B cell (primary cell): ENCODE measurements at regions not wholly inside any gene's neighbourhood (a gene's known extent, or its start where the extent isn't known, plus 50 kb on each side); places are given as distances from the start of the nearest gene placed in this dataset.

Source experiments
- ATAC-seq: fragments of 200-7000 bp; cut with Tn5 transposase; one replicate; pipeline ENCODE4 v1.10.0; 2021; ENCODE audit warnings: low read depth, mild to moderate bottlenecking, moderate number of reproducible peaks, moderate library complexity
- CTCF ChIA-PET: fragments of 350-600 bp; sonication (Branson Sonifier 250); formaldehyde crosslinking; loops from one replicate; lab custom pipeline; 2021; ENCODE audit warnings: antibody characterized with exemption, inconsistent platforms; lab: Charles Lee
- POLR2A ChIA-PET: fragments of 350-600 bp; sonication (Branson Sonifier 250); formaldehyde crosslinking; loops from one replicate; lab custom pipeline; 2021; ENCODE audit warnings: antibody characterized with exemption; lab: Charles Lee
- DNase-seq: peaks from one replicate; pipeline ENCODE4 v3.0.0; 2013
- H2AFZ ChIP-seq: 2 replicates; pipeline ENCODE4 v1.6.1; 2012; ENCODE audit warnings: mild to moderate bottlenecking, low read depth, low read length; ENCODE audit not compliant: insufficient read depth, poor library complexity, severe bottlenecking
- H3K27ac ChIP-seq, 2 donors: 1 replicate in 1 of 2; 2 replicates in 1 of 2; pipeline ENCODE4 v1.5.1; 2012 to 2013; ENCODE audit warnings: low read length in 2 of 2, mild to moderate bottlenecking in 2 of 2, moderate library complexity in 1 of 2
- H3K27me3 ChIP-seq, 4 experiments: fragments of 200-600 bp in 1 of 4; sonication (generic) in 1 of 4; replicated peaks in 1 of 4; 1 replicate in 2 of 4; 2 replicates in 2 of 4; pipeline versions ENCODE4 v1.6.1 to v1.7.0; 2013 to 2016; ENCODE audit warnings: low read length in 3 of 4, mild to moderate bottlenecking in 2 of 4, mixed read lengths in 1 of 4, moderate library complexity in 1 of 4; ENCODE audit not compliant: insufficient read depth in 4 of 4, control insufficient read depth in 3 of 4; ENCODE audit errors: control extremely low read depth in 1 of 4
- H3K36me3 ChIP-seq, 2 experiments: replicated peaks in 1 of 2; 1 replicate in 1 of 2; 2 replicates in 1 of 2; pipeline versions ENCODE4 v1.6.1 to v1.7.1; 2013; ENCODE audit warnings: low read length in 1 of 2; ENCODE audit not compliant: insufficient read depth in 2 of 2, control insufficient read depth in 1 of 2; ENCODE audit errors: control extremely low read depth in 1 of 2, extremely low read depth in 1 of 2
- H3K4me1 ChIP-seq, 2 donors: fragments of 200-600 bp in 1 of 2; sonication (generic) in 1 of 2; 1 replicate in 1 of 2; 2 replicates in 1 of 2; pipeline versions ENCODE4 v1.5.1 to v1.6.1; 2013 to 2017; ENCODE audit warnings: low read length in 2 of 2; ENCODE audit not compliant: control insufficient read depth in 2 of 2, insufficient read depth in 2 of 2
- H3K4me2 ChIP-seq: replicated peaks from 2 replicates; pipeline ENCODE3; 2012; ENCODE audit warnings: mild to moderate bottlenecking, low read depth, low read length; ENCODE audit not compliant: poor library complexity, severe bottlenecking
- H3K4me3 ChIP-seq, 5 experiments: fragments of 200-600 bp in 1 of 5; sonication (generic) in 1 of 5; 1 replicate in 3 of 5; 2 replicates in 2 of 5; pipeline versions ENCODE4 v1.5.1 to v1.7.0; 2011 to 2016; ENCODE audit warnings: low read length in 4 of 5, mild to moderate bottlenecking in 4 of 5, low read depth in 2 of 5, control low read depth in 1 of 5, moderate library complexity in 1 of 5; ENCODE audit not compliant: insufficient read depth in 1 of 5; ENCODE audit errors: control extremely low read depth in 1 of 5, extremely low read depth in 1 of 5
- H3K79me2 ChIP-seq: fragments of 200-600 bp; sonication (generic); one replicate; pipeline ENCODE4 v1.6.0; 2016; ENCODE audit warnings: low read length; ENCODE audit not compliant: control insufficient read depth, insufficient read depth
- H3K9ac ChIP-seq: fragments of 200-600 bp; sonication (generic); 2 replicates; pipeline ENCODE4 v1.6.1; 2017; ENCODE audit warnings: mild to moderate bottlenecking, low read length, moderate library complexity
- H3K9me3 ChIP-seq, 3 donors: one replicate each; pipeline versions ENCODE4 v1.6.1 to v1.7.1; 2013; ENCODE audit warnings: low read length in 2 of 3; ENCODE audit not compliant: control insufficient read depth in 2 of 3, insufficient read depth in 1 of 3; ENCODE audit errors: control extremely low read depth in 1 of 3
- H4K20me1 ChIP-seq: 2 replicates; pipeline ENCODE4 v1.6.0; 2012; ENCODE audit warnings: mild to moderate bottlenecking, low read length; ENCODE audit not compliant: insufficient read depth, control insufficient read depth, poor library complexity, severe bottlenecking
- H3K27ac Mint-ChIP-seq: one replicate; pipeline ENCODE4 v1.8.0; 2021; ENCODE audit warnings: mixed read lengths
- H3K27me3 Mint-ChIP-seq: one replicate; pipeline ENCODE4 v1.8.0; 2021; ENCODE audit warnings: mixed read lengths
- H3K4me1 Mint-ChIP-seq: one replicate; pipeline ENCODE4 v1.8.0; 2021; ENCODE audit warnings: mixed read lengths
- H3K4me3 Mint-ChIP-seq: one replicate; pipeline ENCODE4 v1.8.0; 2021; ENCODE audit warnings: mixed read lengths
- H3K9me3 Mint-ChIP-seq: one replicate; pipeline ENCODE4 v1.8.0; 2022; ENCODE audit warnings: mixed read lengths; ENCODE audit not compliant: insufficient read depth
- CTCF ChIP-seq: fragments of 200-600 bp; IDR thresholded peaks from one replicate; pipeline ENCODE4 v1.8.0; 2022; ENCODE audit warnings: antibody characterized with exemption, mild to moderate bottlenecking
- EZH2 ChIP-seq: IDR thresholded peaks from 2 replicates; pipeline ENCODE4 v1.6.1; 2012; ENCODE audit warnings: borderline replicate concordance, low read depth, mild to moderate bottlenecking, moderate library complexity, low read length; ENCODE audit not compliant: insufficient read depth, poor library complexity, severe bottlenecking
- WGBS: methylation state at CpG from one replicate; pipeline ENCODE4 v1.1.5; 2013; ENCODE audit warnings: missing lambda C conversion rate; ENCODE audit not compliant: insufficient coverage; 5-methylcytosine and 5-hydroxymethylcytosine counted together
- intact Hi-C: fragments of 100-400 bp; cut with micrococcal nuclease; formaldehyde crosslinking; loops from one replicate; pipeline ENCODE4 v1.10.0; 2022

GRCh38 chrX:66920296-66920695, 281.4 kb upstream of the EDA2R start:
- POLR2A ChIA-PET = no interaction called here
- ATAC-seq = no peak
- no peak overlapping the region for H3K27ac Mint-ChIP-seq

GRCh38 chrX:66919280-66919832, 280.5 kb upstream of the EDA2R start:
- ATAC-seq (no peak), DNase-seq (no peak)
- CTCF ChIA-PET = no interaction called here
- POLR2A ChIA-PET = no interaction called here
- H3K4me3 Mint-ChIP-seq = no peak overlapping the region
- Histone ChIP-seq H3K27ac (no peak overlapping the region), H3K9ac (no peak overlapping the region), H2AFZ (no peak overlapping the region), H3K4me2 (no peak overlapping the region), H3K4me3 (no peak overlapping the region), H3K9me3 (no peaks in the 10 kb centered on the region), H4K20me1 (no peaks in the 10 kb centered on the region), H3K36me3 (no peaks in the 10 kb centered on the region), H3K4me1 (no peaks in the 10 kb centered on the region), H3K79me2 (no peaks in the 10 kb centered on the region), H3K27me3 (no peaks in the 10 kb centered on the region)
- no peak overlapping the region for H3K27ac Mint-ChIP-seq
- H3K4me1 Mint-ChIP-seq = no peaks in the 10 kb centered on the region
- intact Hi-C loops = no loop called here
- 100% methylated on average over 1 of the region's 4 CpGs for WGBS
- no peaks in the 10 kb centered on the region for H3K9me3 Mint-ChIP-seq
- no peaks in the 10 kb centered on the region for H3K27me3 Mint-ChIP-seq
- TF ChIP-seq EZH2 (no peak), CTCF (no peak)

More at GRCh38 chrX:66920296-66920695, 281.4 kb upstream of the EDA2R start:
- Mint-ChIP-seq H3K4me3 (no peak overlapping the region), H3K4me1 (no peaks in the 10 kb centered on the region), H3K9me3 (no peaks in the 10 kb centered on the region), H3K27me3 (no peaks in the 10 kb centered on the region)
- H3K9me3 ChIP-seq = no peaks in the 10 kb centered on the region
- H4K20me1 ChIP-seq = no peaks in the 10 kb centered on the region
- no CpG with 5 or more reads among the region's 1 CpG for WGBS
- CTCF ChIA-PET = no interaction called here
- DNase-seq = no peak
- no peaks in the 10 kb centered on the region for H3K79me2 ChIP-seq
- H3K36me3 ChIP-seq = no peaks in the 10 kb centered on the region
- no peaks in the 10 kb centered on the region for H3K27me3 ChIP-seq
- no peak overlapping the region for H3K4me2 ChIP-seq
- TF ChIP-seq EZH2 = no peak
- no peak for TF ChIP-seq CTCF
- intact Hi-C loops = no loop called here
- no peaks in the 10 kb centered on the region for H3K4me1 ChIP-seq
- H3K27ac ChIP-seq = no peak overlapping the region
- no peak overlapping the region for H2AFZ ChIP-seq
- no peak overlapping the region for H3K9ac ChIP-seq
- H3K4me3 ChIP-seq = no peak overlapping the region
